Left ventricle myocardium inferior (tissue), 1 donor: ENCODE measurements at regions not wholly inside any gene's neighbourhood (a gene's known extent, or its start where the extent isn't known, plus 50 kb on each side); places are given as distances from the start of the nearest gene placed in this dataset.

Experiments used
- DNase-seq: peaks from one replicate; pipeline ENCODE4 v3.0.0-alpha.2; 2020
- H3K27ac ChIP-seq: fragments of 200-600 bp; replicated peaks from 2 replicates; pipeline ENCODE4 v1.8.0; 2021
- H3K27me3 ChIP-seq: fragments of 200-600 bp; 2 replicates; pipeline ENCODE4 v1.8.0; 2021; ENCODE audit warnings: low read depth
- H3K36me3 ChIP-seq: fragments of 200-600 bp; 2 replicates; pipeline ENCODE4 v1.8.0; 2021
- H3K4me1 ChIP-seq: fragments of 200-600 bp; 2 replicates; pipeline ENCODE4 v1.8.0; 2021
- H3K4me3 ChIP-seq: fragments of 200-600 bp; 2 replicates; pipeline ENCODE4 v1.8.0; 2021; ENCODE audit warnings: mild to moderate bottlenecking, moderate library complexity
- H3K9me3 ChIP-seq: fragments of 200-600 bp; replicated peaks from 2 replicates; pipeline ENCODE4 v1.8.0; 2021
- intact Hi-C: fragments of 100-400 bp; cut with micrococcal nuclease; formaldehyde crosslinking; loops from one replicate; pipeline ENCODE4 v1.11.0; 2022
- TF ChIP-seq, protein P1 (sequence below): fragments of 200-600 bp; IDR thresholded peaks from 2 replicates; pipeline ENCODE4 v1.8.0; 2021; ENCODE audit warnings: antibody characterized with exemption, mild to moderate bottlenecking, borderline replicate concordance
- donor health status: DM: no; HTN: yes; CAD: no; lungs with severe emphysema.

DNA sequence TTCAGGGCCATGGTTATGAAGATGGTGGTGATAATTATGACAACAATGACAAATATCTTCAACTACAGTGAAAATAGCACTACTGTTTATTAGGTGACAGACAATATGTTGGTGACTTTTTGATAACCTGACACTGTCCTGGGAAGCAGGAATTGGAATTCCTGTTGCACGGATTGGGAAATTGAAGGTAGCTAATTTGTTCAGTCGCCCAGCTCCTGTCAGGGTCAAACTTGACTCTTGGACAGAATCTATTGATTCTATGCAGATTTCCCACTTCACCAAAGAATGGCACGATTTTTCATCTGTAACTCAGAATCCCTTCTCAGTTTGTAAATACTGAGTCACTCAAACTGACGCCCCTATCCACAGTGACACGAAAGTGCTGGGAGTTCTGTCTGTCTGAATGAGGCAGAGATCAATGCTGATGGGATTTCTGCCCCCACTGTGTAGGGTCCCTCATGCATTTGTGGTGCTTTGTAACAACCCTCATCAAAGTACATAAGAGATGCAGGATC is 779.5 kb upstream of the ID2 start:
- H3K4me3 ChIP-seq: no peak overlapping the region
- intact Hi-C loops: no loop called here

DNA sequence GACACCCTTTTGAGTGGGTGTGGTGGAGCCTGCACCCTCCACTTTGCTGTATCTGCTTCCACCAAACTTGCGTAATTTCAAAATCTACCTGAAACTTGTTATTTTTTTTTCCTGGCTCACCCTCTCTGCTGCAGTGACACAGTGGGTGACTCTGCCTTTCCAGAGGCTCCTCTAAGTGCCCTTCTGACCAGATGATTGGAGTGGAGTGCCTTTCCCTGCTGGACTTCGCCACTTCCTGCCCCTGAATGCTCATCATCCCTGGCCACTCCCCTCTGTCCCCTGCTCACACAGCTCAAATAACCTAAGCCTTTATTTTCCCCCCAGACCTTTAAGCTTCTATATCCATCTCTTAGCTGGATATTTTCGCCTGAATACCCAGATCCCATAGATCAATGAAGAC is 777.5 kb upstream of the ID2 start:
- TF ChIP-seq, protein P1, sequence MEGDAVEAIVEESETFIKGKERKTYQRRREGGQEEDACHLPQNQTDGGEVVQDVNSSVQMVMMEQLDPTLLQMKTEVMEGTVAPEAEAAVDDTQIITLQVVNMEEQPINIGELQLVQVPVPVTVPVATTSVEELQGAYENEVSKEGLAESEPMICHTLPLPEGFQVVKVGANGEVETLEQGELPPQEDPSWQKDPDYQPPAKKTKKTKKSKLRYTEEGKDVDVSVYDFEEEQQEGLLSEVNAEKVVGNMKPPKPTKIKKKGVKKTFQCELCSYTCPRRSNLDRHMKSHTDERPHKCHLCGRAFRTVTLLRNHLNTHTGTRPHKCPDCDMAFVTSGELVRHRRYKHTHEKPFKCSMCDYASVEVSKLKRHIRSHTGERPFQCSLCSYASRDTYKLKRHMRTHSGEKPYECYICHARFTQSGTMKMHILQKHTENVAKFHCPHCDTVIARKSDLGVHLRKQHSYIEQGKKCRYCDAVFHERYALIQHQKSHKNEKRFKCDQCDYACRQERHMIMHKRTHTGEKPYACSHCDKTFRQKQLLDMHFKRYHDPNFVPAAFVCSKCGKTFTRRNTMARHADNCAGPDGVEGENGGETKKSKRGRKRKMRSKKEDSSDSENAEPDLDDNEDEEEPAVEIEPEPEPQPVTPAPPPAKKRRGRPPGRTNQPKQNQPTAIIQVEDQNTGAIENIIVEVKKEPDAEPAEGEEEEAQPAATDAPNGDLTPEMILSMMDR: no peak
- intact Hi-C loops: no loop called here
- no peak overlapping the region for H3K27ac ChIP-seq
- H3K27me3 ChIP-seq: no peaks in the 10 kb centered on the region
- no peak for DNase-seq
- no peak overlapping the region for H3K4me3 ChIP-seq
- peaks cover 3% of the 10 kb centered on the region for H3K9me3 ChIP-seq
- H3K4me1 ChIP-seq: no peaks in the 10 kb centered on the region
- H3K36me3 ChIP-seq: no peaks in the 10 kb centered on the region

More for the DNA sequence above, 779.5 kb upstream of the ID2 start:
- no peak overlapping the region for H3K27ac ChIP-seq
- no peaks in the 10 kb centered on the region for H3K27me3 ChIP-seq
- no peak for DNase-seq
- TF ChIP-seq, protein P1: no peak
- no peaks in the 10 kb centered on the region for H3K9me3 ChIP-seq
- no peaks in the 10 kb centered on the region for H3K36me3 ChIP-seq
- H3K4me1 ChIP-seq: no peaks in the 10 kb centered on the region

DNA sequence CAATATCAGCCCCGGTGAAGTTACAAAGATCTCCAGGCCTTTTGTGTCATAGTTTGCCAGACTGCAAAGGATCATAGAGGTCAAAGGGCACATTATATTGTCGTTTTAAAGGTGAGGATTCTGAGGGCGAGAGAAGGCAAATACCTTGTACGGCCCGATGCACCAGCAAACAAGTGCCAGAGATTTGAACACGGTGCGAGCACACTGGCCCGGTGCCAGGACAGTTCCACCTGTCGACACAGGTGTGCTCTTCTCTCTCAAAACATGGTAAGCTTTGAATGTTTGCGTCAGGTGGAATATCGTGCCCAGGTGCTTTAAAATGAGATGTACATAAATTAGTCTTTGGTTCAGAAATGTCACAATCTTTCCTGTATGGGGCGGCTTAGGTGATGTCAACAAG is 776.1 kb upstream of the ID2 start:
- Histone ChIP-seq H3K9me3 (peaks cover 3% of the 10 kb centered on the region), H3K27ac (no peak overlapping the region), H3K4me1 (no peaks in the 10 kb centered on the region), H3K4me3 (no peak overlapping the region), H3K36me3 (no peaks in the 10 kb centered on the region), H3K27me3 (no peaks in the 10 kb centered on the region)
- intact Hi-C loops: no loop called here
- no peak for DNase-seq
- TF ChIP-seq, protein P1: no peak

DNA sequence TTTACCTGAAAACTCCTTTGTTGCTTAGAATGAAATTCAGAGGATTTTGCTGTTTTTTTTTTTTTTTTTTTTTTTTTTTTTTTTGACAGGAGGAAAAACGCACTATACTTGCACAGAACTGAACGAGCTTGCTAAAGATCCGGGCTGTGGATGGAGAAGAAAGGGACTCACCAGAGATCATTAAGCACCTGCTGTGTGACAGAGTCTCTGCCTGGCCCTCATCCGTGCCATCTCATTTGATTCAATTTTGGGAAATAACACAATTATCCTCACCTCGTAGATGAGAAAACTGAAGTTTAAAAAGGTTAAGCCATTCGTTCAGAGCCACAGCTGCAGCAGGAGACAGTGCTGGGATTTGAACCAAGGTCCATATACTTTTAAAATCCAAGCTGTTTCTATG is 775.4 kb upstream of the ID2 start:
- no peak overlapping the region for H3K4me3 ChIP-seq
- intact Hi-C loops: no loop called here
- no peak overlapping the region for H3K27ac ChIP-seq
- peaks cover 3% of the 10 kb centered on the region for H3K9me3 ChIP-seq
- DNase-seq: no peak
- H3K4me1 ChIP-seq: no peaks in the 10 kb centered on the region
- TF ChIP-seq, protein P1: no peak
- no peaks in the 10 kb centered on the region for H3K36me3 ChIP-seq
- no peaks in the 10 kb centered on the region for H3K27me3 ChIP-seq

DNA sequence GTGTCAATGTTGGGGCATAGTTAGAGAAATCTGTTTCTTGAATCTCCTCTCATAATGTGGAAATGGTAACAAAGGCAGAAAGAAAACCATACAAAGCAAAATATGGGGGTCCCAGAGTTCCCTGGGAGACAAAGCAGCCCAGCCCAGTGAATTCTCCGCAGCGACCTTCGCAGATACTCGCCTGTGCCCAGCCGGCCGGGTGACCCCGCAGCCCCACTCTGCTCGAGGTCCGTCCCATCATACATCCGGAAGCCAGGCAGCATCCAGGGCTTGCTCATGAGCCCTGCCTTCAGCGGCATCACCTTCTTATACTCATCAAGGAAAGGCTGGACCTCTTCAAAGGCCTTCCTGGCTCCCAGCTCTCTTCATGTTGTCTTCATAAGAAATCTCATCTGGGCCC is 774.8 kb upstream of the ID2 start:
- no peak for DNase-seq
- H3K36me3 ChIP-seq: no peaks in the 10 kb centered on the region
- H3K4me1 ChIP-seq: no peaks in the 10 kb centered on the region
- TF ChIP-seq, protein P1: no peak
- H3K4me3 ChIP-seq: no peak overlapping the region
- peaks cover 3% of the 10 kb centered on the region for H3K9me3 ChIP-seq
- H3K27ac ChIP-seq: no peak overlapping the region
- intact Hi-C loops: no loop called here
- no peaks in the 10 kb centered on the region for H3K27me3 ChIP-seq

DNA sequence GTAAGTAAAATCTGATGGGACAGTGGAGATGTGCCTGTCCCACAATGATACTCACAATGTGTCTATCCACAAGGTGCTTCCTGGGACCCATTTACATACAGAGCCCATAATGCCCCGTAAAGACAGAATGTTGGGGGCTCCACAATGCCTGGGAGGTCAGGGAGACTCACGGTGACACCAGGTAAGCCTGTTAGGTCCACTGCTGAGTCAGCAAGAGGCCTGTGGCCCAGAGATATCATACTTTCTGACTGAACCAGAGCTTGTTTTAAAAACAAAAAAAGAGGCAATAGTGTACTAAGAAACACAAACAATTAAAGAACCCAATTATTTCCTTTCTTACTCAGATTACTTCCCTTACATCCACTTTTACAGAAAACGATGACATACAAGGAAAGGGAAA is 771.1 kb upstream of the ID2 start:
- Histone ChIP-seq H3K9me3 (peaks cover 3% of the 10 kb centered on the region), H3K4me1 (no peaks in the 10 kb centered on the region), H3K36me3 (no peaks in the 10 kb centered on the region), H3K27me3 (no peaks in the 10 kb centered on the region), H3K27ac (no peak overlapping the region), H3K4me3 (no peak overlapping the region)
- DNase-seq: no peak
- TF ChIP-seq, protein P1: no peak
- intact Hi-C loops: no loop called here
